AG09319 (cell line): ENCODE measurements at regions not wholly inside any gene's neighbourhood (a gene's known extent, or its start where the extent isn't known, plus 50 kb on each side); places are given as distances from the start of the nearest gene placed in this dataset.

Experiments
- DNase-seq: peaks from one replicate; pipeline ENCODE4 v3.0.0-alpha.2; 2010; ENCODE audit warnings: low read depth; ENCODE audit errors: extremely low read depth
- TF ChIP-seq, protein P1 (sequence below): IDR thresholded peaks from 2 replicates; pipeline ENCODE4 v1.5.1; 2011; ENCODE audit warnings: low read depth, mild to moderate bottlenecking, inconsistent platforms, low read length, moderate library complexity

DNA sequence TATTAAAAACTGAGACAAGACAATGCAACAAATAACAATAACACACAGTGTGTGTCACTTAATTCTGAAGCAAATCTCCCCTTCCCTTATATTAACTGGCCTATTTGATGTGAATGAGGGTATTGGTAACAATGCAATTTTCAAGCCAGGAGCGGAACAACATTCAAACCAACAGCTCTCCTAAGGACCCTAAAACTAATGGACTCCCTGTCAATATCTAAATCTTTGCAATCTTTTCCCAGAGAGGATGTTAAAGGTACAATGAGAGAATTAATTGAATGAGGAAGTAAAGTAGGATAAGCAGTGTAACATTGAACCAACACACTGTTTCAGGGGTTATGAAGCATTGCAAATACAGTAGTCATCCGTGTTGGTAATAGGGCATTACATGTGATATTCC is 311.7 kb downstream of the HTR1A start:
- TF ChIP-seq, protein P1, sequence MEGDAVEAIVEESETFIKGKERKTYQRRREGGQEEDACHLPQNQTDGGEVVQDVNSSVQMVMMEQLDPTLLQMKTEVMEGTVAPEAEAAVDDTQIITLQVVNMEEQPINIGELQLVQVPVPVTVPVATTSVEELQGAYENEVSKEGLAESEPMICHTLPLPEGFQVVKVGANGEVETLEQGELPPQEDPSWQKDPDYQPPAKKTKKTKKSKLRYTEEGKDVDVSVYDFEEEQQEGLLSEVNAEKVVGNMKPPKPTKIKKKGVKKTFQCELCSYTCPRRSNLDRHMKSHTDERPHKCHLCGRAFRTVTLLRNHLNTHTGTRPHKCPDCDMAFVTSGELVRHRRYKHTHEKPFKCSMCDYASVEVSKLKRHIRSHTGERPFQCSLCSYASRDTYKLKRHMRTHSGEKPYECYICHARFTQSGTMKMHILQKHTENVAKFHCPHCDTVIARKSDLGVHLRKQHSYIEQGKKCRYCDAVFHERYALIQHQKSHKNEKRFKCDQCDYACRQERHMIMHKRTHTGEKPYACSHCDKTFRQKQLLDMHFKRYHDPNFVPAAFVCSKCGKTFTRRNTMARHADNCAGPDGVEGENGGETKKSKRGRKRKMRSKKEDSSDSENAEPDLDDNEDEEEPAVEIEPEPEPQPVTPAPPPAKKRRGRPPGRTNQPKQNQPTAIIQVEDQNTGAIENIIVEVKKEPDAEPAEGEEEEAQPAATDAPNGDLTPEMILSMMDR, result no peak
- DNase-seq, result no peak

DNA sequence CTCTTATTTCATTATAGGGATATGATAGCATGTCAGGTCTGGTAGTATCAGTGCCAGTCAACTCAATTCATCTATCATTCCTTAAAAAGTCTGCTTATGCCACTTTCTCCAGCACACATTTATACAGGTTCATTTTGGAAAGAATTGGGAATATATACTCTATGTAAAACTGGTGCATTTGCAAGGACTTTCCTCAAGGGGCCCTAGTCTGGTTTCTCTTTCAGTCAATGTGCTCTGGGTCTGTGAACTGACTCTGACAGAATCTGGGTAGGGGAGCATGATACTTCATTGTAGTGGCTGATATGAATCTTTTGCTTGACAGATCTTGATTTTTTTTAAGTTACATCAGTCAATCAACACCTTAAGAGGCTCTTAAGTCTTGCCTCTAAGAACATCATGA is 313.9 kb downstream of the HTR1A start:
- TF ChIP-seq, protein P1, result no peak

DNA sequence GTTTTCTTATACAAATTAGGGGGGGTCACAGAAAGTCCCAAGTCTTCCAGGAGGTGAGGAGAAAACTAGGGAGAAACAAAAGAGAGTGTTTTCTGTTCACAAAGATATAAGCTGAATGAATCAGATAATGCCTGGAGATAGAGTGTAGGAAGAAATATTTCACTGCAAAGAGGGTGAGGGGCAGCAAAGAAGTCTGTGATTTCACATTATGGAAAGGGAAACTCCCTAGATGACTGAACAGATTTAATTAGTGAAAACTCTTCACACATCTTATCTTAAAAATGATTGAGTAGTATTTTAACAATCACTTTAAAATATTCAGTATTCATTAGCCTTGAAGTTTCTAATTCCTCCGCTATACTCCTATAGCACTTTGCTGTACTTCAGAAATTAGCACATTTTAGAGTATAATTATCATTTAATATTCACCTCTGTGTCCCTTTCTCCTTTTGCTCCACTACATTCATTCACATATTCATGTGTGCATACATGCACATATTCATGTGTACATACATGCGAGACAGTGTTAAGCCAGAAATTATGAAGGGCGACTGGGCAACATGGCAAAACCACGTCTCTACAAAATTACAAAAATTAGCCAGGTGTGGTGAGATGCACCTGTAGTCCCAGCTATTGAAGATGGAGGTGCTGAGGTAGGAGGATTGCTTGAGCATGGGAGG is 332.2 kb downstream of the HTR1A start:
- TF ChIP-seq, protein P1, result no peak
- DNase-seq, result no peak

More for the DNA sequence above, 313.9 kb downstream of the HTR1A start:
- DNase-seq, result no peak

DNA sequence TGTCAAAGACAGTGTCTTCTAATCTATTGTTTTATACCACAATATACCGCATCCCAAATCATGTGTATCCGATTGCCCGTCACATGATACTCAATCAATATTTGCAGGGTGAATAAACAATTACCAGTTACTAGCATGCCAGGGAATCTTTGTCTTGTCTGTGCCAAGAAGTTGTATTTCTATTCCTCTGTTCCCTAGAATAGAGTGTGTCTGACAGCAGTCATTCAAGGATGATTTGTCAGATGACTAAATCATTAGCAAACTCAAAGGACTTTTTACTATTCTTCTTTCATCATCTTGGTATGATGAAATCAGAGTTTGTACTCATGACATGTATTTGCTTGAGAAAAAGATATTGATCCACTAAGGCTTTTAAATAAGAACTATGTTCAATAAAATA is 348.8 kb downstream of the HTR1A start:
- TF ChIP-seq, protein P1, result no peak
- DNase-seq, result no peak

DNA sequence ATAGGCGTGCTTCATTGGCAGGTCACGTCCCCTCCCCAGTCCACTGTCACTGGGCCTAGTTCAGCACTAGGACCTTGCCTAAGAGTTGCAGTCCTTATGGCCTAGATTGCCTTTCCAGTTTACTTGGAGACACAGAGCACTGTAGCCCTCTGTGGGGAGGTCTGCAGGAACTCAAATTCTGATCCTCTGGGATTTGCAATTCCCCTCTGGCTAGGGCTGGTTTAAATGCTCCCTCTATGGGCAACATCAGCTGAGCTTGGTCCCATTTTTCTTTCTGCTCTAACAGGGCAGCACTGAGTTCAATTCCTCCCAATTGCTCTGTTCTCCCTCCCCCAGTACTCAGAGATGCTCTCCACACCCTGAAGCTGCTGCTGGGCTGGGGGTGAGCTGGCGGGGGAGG is 358.2 kb downstream of the HTR1A start:
- DNase-seq, result no peak
- TF ChIP-seq, protein P1, result no peak

DNA sequence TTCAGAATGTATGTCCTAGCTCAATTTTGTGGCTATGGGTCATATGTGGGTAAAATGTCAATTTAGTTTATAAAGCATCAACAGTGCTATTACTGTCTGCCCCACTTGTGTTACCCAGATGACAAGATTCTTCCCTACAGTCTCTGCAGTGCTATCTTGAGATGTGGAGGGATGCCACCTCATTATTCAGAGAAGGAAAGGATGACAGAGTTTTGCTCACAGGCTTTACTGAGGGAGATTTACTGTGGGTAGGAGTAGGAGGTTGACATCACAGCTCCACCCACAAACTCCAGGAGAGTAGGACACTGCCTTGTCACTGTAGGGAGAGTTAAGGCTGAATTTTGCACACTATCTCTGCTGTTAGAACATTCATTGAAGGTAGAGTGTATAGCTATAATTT is 359.3 kb downstream of the HTR1A start:
- TF ChIP-seq, protein P1, result no peak
- no peak for DNase-seq

DNA sequence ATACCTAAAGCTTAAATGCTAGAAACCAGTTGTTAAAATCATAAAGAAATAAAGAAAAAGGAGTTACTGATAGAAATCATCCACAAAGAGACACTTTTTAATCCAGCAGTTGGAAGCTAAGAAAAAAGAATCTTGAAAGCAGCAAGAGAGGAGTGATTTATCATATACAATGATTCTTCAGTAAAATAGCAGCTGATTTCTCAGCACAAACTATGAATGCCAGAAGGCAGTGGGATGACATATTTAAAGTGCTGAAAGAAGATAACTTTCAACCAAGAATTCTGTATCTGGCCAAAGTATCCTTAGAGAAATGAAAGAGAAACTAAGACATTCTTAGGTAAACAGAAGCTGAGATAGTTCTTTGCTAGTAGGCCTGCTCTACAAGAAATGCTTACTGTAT is 366.0 kb downstream of the HTR1A start:
- TF ChIP-seq, protein P1, result no peak
- DNase-seq, result no peak
